ENCODE measurements at regions not wholly inside any gene's neighbourhood (a gene's known extent, or its start where the extent isn't known, plus 50 kb on each side); places are given as distances from the start of the nearest gene placed in this dataset.

DNA sequence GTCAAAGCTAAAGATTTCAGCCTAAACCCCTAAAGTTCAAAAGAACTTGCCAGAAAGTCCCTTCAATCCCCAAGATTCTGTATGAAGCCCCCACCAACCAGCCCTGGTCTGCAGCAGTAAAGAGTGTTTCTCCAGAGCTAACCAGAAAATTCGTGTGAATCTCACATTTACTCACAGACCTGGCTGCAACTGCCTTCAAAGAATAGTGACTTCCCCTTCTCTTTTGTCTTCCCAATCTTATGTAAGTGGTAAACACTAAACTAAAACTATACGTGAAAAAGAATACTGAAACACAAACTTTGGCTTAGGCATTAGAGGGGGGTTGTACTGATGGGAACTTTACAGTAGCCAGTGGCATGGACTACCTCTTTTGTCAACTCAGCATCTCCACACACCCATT lies 50.6 kb upstream of the SETBP1 start:
- H3K27ac Mint-ChIP-seq: no peak overlapping the region
- POLR2A ChIA-PET: no interaction called here
- H3K27me3 Mint-ChIP-seq: peaks cover 0 to 4% (median 0%) of the 10 kb centered on the region in 5 donors
- H3K4me3 Mint-ChIP-seq: no peak overlapping the region
- H3K9me3 Mint-ChIP-seq: peaks cover 0 to 5% (median 0%) of the 10 kb centered on the region in 9 donors
- ATAC-seq (no peak), DNase-seq (no peak)
- H3K36me3 Mint-ChIP-seq: no peaks in the 10 kb centered on the region
- no peaks in the 10 kb centered on the region for H3K4me1 Mint-ChIP-seq
